RPMI7951 (cell line): ENCODE measurements at regions not wholly inside any gene's neighbourhood (a gene's known extent, or its start where the extent isn't known, plus 50 kb on each side); places are given as distances from the start of the nearest gene placed in this dataset.
"Not testable (repeated sequence)": the region's sequence is repeated elsewhere in the genome, so short reads cannot be mapped to it uniquely, and the experiment has no call there.

Source experiments
- DNase-seq: peaks from one replicate; pipeline ENCODE4 v3.0.0-alpha.2; 2012; ENCODE audit warnings: low read depth

DNA sequence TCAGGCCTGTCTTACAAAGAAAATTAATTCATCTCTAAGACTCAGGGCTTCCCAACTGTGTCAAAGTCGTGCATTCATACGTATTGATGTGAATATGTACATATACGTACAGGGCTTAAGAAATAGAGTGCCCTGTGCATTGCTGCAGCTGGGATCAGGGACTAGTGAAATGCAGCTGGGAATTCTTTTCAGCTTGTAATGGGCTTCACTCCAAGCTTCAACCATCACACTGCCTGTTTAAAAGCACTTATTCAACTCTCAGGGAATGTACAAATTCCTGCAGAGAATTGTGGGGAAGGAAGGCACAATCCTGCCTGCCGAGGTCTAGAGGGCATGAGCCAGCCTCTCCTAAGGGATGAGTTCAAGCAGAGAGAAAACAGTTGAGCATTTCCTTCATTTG lies 59.6 kb upstream of the MAN2A1 start:
- DNase-seq = no peak

DNA sequence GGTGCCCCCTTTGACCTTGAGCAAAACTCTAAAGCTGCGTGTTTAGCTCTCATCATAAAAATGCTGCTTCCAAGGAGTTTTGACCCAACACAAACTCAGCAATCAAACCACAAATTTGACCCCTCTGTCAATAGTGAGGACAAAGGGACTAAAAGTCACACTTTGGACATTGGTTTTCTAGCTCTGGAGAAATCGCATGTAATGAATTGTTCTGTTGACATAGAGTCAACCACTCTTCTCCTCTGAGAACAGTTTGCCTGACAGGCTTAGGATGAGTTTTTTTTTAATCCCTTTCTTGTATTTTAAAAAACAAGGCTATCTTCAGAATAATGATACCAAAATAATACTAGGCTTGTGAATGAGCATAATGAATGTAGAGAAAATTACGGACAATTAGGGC lies 61.1 kb upstream of the MAN2A1 start:
- no peak for DNase-seq

DNA sequence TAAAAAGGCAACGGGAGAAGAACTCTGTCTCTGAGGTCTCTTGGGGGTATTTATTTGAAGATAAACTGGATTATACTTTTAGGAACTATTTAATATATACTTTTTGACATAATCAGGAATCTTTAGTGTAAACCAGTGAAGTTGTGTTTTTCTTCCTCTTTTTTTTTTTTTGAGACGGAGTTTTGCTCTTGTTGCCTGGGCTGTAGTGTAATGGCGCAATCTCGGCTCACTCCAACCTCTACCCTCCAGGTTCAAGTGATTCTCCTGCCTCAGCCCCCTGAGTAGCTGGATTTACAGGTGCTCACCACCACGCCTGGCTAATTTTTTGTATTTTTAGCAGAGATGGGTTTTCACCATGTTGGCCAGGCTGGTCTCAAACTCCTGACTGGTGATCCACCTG lies 68.5 kb upstream of the MAN2A1 start:
- not testable (repeated sequence) for DNase-seq

DNA sequence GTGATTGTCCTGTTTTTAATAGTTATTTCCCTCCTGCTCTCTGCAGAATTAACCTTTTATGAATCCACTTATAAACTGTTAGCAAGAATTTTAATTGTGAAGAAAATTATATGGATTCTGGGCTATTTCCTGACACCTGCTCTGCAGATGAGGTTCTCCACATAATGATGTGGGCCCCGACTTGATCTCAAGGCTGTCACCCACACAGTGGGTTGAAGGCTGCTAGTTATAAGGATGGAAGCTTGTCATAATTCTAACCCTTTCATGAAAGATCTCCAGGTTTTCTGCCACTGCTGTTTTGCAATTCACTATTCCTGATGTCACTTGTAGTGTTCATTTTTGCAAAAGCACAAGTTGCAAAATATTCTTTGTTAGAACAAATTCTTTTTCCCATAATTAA lies 69.1 kb upstream of the MAN2A1 start:
- no peak for DNase-seq

DNA sequence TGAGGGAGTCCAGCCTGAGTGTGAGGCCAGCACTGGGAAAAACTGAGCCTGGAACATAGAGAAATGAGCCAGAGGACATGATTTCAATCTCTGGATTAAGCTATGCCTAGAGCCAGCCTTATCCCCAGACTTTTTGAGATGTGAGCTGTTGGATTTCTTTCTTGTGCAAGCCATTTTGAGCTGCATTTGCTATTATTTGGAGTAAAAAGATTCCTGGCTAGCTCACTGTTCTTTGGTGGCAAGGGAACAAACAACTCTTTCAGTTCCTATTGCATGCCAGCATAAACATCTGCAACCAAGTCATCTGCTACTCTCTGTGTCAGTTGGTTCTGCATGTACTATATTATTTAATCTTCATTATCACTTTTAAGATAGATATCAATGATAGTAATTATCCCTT lies 70.1 kb upstream of the MAN2A1 start:
- DNase-seq = no peak

DNA sequence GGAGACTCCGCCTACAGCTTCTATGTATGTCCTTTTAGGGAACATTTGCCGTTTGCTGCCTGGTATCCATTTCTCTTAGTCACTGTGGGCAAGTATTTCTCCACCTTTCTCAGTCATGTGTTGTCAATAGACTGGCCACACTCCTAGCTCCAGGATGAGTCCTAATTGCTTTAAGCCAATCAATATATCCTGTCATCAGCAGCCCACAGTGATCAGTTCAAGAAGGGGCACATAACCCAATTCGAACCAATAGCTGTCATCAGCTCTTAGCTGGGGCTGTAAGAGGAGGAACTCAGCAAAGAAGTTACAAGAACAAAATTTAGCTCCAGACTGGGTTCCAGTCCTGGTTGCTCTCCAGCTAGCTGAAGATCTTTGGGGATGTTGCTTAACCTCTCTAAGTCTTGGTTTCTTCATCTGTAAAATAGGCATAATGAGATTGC lies 70.7 kb upstream of the MAN2A1 start:
- no peak for DNase-seq

DNA sequence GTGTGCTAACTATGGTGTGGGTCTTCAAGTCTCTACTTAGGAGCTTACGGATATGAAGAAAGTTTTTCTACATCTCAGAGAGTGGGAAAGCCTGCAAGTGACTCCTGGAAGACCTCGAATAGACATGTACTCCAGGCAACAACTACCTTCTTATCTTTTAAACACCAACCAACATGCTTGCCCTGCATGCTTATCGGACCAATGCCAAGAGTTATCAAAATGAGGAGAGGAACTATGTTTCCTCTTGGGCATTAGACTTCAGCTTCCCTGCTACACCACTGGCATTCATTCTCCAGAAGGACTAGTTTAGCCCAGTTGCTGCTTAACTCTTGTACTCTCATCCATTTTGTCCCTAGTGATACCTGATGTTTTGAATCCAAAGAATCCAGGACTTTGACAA lies 74.7 kb upstream of the MAN2A1 start:
- DNase-seq = no peak

DNA sequence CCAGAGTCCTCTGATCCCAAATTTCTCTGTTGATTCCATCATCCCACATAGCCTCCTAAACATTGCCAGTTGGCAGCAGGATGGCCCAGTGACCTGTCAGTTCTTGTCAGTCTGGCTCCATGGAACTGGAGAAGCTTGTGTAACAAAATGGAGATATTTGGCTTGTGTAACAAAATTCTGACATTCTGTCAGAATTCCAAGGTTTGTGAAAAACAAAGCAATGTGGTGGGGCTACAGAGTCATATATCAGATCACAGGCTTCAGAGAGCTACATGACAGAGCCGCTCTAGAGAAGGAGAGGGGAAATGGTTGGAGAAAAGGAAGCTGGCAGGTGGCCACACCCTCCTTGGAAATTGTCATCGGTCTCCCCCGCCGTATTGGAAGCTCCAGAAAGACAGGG lies 75.4 kb upstream of the MAN2A1 start:
- no peak for DNase-seq

DNA sequence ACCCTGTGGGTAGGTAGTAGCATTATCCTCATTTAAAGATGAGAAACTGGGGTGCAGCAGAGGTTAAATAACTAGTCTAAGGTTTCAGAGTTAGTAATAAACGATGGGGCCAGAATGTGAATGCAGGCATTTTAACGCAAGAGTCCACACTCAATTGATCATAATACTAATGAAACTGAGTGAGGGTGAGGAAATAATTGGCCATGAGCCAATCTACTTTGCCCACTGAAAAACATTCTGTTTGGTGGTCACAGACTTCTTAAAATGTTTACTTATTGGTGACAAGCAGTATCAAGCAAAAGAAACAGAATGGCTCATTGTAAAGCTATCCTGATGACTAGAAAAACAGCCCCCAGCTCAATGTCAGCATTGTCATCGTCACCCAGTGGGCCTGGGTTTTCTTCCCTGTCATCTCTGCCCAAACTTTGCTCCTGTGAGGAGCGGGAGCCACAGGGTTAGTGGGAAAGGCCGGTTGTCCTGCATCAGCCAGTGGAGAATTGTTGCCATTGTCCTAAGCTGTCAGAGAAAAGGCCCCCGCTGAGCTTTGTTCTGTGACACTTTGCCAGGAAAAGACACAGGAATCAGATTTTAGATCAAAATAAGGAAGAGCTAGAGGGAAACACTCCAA lies 77.3 kb upstream of the MAN2A1 start:
- DNase-seq = no peak

DNA sequence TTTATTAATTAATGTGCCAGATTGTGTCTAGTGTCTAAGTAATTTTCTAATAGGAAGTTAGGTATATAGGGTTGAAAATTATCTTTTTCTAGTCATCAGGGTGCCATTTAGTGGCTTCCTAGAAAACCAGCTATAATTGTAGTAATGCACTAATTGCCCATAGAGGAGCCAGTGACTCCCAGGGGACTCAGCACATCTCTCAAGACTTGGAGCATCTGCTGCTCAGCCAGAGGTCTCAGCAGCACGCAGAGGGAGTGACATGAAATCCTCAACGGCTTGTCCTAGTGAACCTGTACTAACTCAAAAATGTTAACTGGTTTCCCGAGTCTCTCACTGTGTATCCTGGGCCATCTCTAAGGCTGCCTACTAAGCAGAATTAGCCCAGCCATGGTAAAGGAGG lies 78.2 kb upstream of the MAN2A1 start:
- no peak for DNase-seq

DNA sequence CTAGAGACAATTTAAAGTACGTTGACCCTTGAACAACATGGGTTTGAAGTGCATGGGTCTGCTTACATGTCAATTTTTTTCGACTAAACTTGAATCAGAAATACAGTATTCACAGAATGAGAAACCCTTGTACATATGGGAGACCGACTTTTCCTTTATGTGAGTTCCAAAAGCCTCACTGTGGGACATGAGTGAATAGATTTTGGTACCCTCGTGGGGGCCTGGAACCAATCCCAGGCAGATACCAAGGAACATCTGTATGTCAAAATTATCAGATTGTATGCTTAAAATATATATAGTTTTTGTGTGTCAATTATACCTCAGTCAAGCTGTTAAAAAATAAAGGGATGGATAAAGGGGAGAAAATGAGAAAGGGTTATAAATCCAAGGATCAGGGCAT lies 78.7 kb upstream of the MAN2A1 start:
- no peak for DNase-seq

DNA sequence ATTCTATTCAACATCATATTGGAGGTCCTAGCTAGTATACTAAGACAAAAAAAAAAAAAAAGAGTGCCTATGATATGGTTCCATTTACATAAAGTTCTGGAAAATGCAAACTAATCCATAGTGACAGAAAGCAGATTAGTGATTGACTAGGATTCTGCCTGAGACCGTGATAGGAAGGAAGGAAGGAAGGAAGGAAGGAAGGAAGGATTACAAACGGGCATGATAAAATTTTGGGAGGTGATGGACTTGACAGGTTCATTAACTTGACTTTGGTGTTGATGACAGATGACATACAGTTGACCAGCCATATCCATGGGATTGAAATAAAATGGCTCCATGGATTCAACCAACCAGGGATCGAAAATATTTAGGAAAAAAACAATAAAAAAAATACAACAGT lies 79.1 kb upstream of the MAN2A1 start:
- DNase-seq = no peak

DNA sequence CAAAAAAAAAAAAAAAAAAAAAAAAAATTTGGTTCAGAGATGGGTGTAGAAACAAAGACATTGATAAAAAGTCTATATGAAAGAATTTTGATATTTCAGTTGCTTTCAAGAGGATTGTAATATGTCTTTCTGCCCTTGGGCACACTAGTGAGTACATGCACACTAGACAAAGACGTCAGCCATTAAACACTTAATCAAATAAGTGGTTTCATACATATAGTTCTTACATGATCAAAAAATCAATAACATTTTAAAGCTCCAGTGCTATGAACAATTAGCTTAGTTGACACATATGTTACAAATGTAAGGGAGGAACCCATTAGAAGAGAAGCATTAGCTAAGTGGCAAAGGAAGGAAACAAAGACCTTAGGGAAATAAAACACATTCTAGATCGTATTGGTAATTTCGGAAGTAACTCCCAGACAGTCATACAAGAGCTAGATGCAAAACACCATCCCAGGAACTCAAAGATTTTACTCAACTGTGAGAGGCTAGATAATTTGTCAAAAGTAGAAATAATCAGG lies 84.5 kb upstream of the MAN2A1 start:
- DNase-seq = no peak

DNA sequence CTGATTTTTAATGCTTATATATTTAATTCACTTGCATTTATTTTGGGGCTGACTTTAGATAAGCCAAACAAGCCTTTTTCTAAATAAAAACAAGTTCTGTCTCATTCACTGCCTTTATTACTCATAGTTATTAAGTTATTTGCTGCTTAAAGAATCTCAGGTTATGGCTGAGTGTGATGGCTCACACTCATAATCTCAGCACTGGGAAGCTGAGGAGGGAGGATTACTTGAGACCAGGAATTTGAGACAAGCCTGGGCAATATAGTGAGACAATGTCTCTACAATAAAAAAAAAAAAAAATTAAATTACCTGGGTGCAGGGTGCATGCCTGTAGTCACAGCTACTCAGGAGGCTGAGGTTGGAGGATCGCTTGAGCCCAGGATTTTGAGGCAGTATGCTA lies 85.0 kb upstream of the MAN2A1 start:
- DNase-seq = no peak

DNA sequence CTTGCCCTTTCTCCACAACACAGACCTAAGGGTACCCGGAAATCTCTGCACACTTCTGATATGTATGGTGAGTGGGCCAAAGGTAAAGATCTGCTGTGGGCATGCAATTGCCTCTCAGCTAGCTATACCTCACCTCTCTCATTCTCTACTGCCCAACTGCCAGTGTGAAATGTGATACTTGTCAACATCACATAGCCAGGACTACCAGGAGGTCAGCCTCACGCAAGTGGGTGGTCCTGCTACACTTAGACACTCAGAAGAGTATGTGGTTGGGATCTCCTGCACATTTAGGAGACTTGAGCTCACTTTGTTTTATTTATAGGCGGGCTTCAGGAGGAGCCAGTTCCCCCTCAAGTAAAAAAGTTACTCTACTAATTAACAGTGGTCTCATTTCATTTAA lies 88.0 kb upstream of the MAN2A1 start:
- no peak for DNase-seq

DNA sequence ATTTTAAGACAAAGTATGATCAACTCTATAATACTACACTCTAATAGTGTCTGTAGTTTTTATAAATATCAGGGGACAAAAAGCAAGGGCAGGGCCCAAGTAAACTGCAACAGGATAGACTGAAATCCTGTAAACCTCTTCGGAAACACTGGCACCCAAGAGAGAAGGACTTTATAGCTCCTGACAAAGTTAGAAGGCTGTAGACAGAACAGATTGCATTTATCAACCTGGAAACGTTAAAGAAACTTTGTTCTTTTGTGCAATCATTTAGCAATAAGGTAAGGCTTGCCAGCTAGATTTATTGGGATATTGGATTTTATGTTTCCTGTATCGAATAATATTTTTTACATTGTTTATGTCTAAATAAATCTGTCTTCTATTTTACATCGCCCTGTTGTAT lies 91.8 kb upstream of the MAN2A1 start:
- DNase-seq = no peak

DNA sequence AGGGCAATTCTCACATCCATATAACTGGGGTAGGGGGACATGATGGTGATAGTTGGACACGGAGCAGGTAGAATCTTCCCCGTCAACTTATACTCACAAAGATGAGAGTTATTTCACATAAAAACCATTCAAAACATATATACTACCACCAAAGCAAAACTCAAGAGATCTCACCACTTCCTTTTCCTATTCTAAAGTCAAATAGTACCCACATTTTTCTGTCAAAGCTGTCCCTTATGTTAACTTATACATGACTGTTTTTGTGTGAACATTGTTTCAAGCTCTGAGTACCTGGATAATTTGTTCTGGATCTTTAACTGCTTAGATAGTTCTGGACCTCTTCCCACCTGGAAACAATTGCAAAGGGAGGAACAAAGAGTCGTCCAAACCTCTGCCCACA lies 95.5 kb upstream of the MAN2A1 start:
- DNase-seq = no peak

DNA sequence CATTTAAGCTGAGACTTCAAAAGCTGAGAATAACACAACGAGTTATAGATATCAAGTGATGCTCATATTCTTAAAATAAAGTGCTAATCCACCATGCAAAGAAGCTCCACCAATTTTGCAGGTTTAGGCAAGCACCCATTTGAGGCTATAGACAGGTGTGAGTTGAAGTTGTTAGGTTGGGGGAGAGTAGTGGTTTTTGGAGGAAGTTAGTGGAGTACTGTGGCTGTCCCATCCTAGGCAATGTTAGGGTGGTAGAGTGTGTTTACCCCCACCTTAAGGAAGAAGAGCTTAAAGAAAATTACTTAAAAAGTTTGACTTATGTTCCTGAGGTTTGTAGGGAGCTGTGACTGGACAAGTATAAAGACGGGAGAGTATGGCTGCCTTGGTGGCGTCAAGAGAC lies 98.9 kb upstream of the MAN2A1 start:
- DNase-seq = no peak

DNA sequence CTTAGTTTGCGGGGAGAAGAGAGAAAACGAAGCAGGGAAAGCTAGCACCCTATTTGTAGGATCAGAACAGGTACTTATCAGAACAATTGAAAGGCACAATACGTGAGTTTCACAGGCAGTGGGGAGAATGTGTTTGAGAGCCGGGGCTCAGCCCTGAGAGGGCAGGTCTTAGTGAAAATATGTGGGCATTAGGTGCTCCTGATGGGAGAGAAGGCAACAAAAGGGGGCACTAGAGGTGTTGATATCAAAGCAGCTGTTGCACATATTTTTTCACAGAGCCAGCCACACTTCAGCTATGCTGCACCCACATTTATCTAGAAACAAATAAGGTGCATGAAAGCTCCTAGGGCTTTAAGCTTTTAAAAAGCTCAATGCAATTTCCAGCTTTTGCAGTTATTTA lies 99.7 kb upstream of the MAN2A1 start:
- no peak for DNase-seq

DNA sequence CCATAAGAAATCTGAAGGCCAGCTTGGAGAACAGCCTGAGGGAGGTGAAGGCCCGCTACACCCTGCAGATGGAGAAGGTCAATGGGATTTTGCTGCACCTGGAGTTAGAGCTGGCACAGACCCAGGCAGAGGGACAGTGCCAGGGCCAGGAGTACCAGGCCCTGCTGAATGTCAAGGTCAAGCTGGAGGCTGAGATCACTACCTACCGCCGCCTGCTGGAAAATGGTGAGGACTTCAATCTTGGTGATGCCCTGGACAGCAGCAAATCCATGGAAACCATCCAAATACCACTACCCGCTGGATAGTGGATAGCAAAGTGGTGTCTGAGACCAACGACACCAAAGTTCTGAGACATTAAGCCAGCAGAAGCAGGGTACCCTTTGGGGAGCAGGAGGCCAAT lies 100.5 kb upstream of the MAN2A1 start:
- DNase-seq = no peak

DNA sequence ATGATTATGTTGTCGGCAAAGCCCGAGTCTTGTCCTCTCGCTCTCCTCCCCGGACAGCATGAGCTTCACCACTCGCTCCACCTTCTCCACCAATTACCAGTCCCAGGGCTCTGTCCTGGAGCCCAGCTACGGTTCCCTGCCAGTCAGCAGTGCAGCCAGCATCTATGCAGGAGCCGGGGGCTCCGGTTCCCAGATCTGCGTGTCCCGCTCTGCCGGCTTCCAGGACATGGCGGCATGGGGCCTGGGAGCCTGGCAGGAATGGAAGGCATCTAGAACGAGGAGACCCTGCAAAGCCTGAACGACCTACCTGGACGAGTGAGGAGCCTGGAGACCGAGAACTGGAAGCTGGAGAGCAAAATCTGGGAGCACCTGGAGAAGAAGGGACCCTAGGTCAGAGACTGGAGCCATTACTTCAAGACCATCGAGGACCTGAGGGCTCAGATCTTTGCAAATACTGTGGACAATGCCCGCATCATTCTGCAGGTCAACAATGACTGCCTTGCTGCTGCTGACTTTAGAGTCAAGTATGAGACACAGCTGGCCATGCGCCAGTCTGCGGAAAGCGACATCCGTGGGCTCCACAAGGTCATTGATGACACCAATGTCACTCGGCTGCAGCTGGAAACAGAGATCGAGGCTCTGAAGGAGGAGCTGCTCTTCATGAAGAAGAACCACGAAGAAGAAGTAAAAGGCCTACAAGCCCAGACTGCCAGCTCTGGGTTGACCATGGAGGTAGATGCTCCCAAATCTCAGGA lies 101.3 kb upstream of the MAN2A1 start:
- DNase-seq = no peak

DNA sequence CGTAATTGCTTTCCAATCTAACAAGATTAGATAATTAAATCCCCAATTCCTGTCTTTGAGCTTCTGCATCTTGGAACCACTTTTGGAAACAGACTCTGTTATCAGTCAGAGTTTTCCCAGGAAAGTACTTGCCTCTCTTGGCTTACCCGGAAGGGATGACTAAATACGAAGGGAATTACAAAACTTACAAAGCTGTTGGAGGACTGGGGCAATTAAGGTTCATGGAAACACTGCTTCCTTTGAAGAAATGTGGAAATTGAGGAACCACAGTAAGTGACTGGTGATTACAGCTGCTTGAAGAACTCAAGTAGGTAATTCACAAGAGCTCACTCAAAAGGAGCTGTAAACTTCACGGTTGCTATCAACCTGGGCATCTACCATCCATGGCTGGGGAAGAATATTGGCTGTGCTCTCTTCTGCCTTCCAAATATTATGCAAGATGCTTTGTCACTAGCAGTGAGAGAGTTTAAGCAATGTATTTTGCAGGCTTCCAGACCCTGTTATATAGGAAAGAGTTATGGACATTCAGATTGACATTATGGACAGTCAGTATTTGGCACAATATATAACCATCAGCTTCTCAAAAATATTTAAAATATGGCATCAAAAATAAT lies 104.6 kb upstream of the MAN2A1 start:
- DNase-seq = peak; percentile 5

DNA sequence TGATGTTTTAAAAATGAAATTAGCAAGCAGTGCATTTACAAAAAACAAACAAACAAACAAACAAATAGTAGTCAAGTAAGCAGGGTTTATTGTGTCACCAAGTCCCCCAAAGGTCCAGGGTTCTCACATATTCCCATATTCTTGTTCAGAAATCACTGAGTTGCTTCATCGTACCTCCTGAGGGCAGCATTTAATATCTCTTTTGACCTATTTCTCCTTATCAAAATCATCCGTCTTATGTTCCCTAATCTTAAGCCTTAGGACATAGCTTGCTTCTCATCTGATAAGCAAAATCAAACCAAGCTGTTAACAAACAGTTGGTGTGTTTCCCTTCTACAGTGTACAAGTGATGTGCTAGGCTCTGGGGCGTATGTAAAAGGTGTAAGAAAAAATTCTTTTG lies 109.5 kb upstream of the MAN2A1 start:
- no peak for DNase-seq
